ENCODE measurements at regions not wholly inside any gene's neighbourhood (a gene's known extent, or its start where the extent isn't known, plus 50 kb on each side); places are given as distances from the start of the nearest gene placed in this dataset.

DNA sequence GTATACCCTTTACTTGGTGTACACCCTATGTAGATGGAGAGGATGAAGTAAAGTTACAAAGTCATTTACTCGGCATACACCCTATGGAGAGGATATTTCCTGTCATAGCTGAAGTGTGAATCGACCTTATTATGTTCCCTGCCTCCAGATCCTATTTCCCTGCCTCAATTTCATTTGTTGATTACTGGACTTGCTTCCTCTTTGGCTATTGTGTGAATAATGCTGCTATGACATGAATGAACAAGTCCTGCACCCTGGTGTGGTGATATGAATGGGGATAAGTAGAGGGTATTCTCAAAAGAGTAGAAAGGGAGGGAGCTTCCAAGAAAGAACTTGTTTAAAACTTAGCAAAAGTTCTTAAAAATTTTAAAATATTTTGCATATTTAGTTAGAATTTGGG, 123.5 kb upstream of the TBL1Y start:
- Histone ChIP-seq H3K4me3 (ENCODE audit: low read depth in 1 of 2, low read length in 2 of 2) (no peak overlapping the region), H3K9ac (ENCODE audit: low read depth, low read length) (no peak overlapping the region), H2AFZ (ENCODE audit: low read depth, low read length) (no peak overlapping the region), H3K79me2 (ENCODE audit: insufficient read depth, low read length) (no peaks in the 10 kb centered on the region), H3K9me3 (ENCODE audit: insufficient read depth, low read length, severe bottlenecking) (no peaks in the 10 kb centered on the region), H3K27me3 (ENCODE audit: insufficient read depth, low read length, poor library complexity) (no peaks in the 10 kb centered on the region), H4K20me1 (ENCODE audit: insufficient read depth, low read length) (no peaks in the 10 kb centered on the region), H3K36me3 (ENCODE audit: insufficient read depth, low read length) (no peaks in the 10 kb centered on the region), H3K27ac (ENCODE audit: low read length) (no peak overlapping the region), H3K4me1 (ENCODE audit: insufficient read depth, low read length) (no peaks in the 10 kb centered on the region), H3K4me2 (ENCODE audit: insufficient read depth, low read length) (no peak overlapping the region)
- DNase-seq (no peak), ATAC-seq (ENCODE audit: insufficient read depth, low read depth) (no peak)
- TF ChIP-seq EZH2 (IDR thresholded peaks at IDR 0.05; ENCODE audit: borderline replicate concordance, low read depth, low read length, severe bottlenecking), result no peak
- TF ChIP-seq, protein P1, sequence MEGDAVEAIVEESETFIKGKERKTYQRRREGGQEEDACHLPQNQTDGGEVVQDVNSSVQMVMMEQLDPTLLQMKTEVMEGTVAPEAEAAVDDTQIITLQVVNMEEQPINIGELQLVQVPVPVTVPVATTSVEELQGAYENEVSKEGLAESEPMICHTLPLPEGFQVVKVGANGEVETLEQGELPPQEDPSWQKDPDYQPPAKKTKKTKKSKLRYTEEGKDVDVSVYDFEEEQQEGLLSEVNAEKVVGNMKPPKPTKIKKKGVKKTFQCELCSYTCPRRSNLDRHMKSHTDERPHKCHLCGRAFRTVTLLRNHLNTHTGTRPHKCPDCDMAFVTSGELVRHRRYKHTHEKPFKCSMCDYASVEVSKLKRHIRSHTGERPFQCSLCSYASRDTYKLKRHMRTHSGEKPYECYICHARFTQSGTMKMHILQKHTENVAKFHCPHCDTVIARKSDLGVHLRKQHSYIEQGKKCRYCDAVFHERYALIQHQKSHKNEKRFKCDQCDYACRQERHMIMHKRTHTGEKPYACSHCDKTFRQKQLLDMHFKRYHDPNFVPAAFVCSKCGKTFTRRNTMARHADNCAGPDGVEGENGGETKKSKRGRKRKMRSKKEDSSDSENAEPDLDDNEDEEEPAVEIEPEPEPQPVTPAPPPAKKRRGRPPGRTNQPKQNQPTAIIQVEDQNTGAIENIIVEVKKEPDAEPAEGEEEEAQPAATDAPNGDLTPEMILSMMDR (IDR thresholded peaks at IDR 0.05; ENCODE audit: borderline replicate concordance, extremely low read depth, low read length, poor library complexity, severe bottlenecking), result no peak

DNA sequence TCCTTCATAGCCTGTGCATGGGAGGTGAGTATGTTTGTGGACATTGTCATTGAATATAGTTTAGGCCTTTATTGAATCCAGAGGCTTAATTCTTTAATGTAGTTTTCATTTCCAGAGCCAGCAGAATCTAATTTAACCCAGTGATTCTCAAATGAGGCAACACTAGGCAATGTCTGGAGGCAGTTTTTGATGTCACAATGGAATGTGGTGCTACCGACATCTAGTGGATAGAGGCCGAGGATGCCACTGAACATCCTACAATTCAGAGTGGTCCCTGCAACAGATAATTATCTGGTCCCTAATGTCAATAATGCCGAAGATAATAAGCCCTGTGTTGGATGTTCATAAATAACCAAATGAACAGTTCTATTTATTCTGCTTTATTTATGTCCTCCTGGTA, 98.9 kb upstream of the TBL1Y start:
- H3K4me3 ChIP-seq (ENCODE audit: low read depth in 1 of 2, low read length in 2 of 2), result no peak overlapping the region
- no peak overlapping the region for H2AFZ ChIP-seq (ENCODE audit: low read depth, low read length)
- H3K27me3 ChIP-seq (ENCODE audit: insufficient read depth, low read length, poor library complexity), result no peaks in the 10 kb centered on the region
- no peaks in the 10 kb centered on the region for H3K79me2 ChIP-seq (ENCODE audit: insufficient read depth, low read length)
- no peak overlapping the region for H3K9ac ChIP-seq (ENCODE audit: low read depth, low read length)
- DNase-seq, result no peak
- no peak overlapping the region for H3K4me2 ChIP-seq (ENCODE audit: insufficient read depth, low read length)
- H3K4me1 ChIP-seq (ENCODE audit: insufficient read depth, low read length), result no peaks in the 10 kb centered on the region
- no peaks in the 10 kb centered on the region for H4K20me1 ChIP-seq (ENCODE audit: insufficient read depth, low read length)
- H3K9me3 ChIP-seq (ENCODE audit: insufficient read depth, low read length, severe bottlenecking), result no peaks in the 10 kb centered on the region
- no peak overlapping the region for H3K27ac ChIP-seq (ENCODE audit: low read length)
- no peak for ATAC-seq (ENCODE audit: insufficient read depth, low read depth)
- no peaks in the 10 kb centered on the region for H3K36me3 ChIP-seq (ENCODE audit: insufficient read depth, low read length)
- TF ChIP-seq, protein P1 (IDR thresholded peaks at IDR 0.05; ENCODE audit: borderline replicate concordance, extremely low read depth, low read length, poor library complexity, severe bottlenecking), result peak; percentile 10
- no peak for TF ChIP-seq EZH2 (IDR thresholded peaks at IDR 0.05; ENCODE audit: borderline replicate concordance, low read depth, low read length, severe bottlenecking)

All from DND-41 (cell line).